H1 (cell line): ENCODE measurements at regions not wholly inside any gene's neighbourhood (a gene's known extent, or its start where the extent isn't known, plus 50 kb on each side); places are given as distances from the start of the nearest gene placed in this dataset.

Source experiments
- CTCF ChIA-PET: fragments of 300-600 bp; sonication (Branson Sonifier 250); formaldehyde crosslinking; loops from one replicate; lab custom pipeline; 2021; ENCODE audit not compliant: partially characterized antibody; lab: Charles Lee
- POLR2A ChIA-PET: fragments of 300-600 bp; sonication (Branson Sonifier 250); formaldehyde crosslinking; loops from one replicate; lab custom pipeline; 2021; ENCODE audit warnings: inconsistent platforms; ENCODE audit not compliant: partially characterized antibody; lab: Charles Lee
- DNase-seq, 2 experiments: peaks; one replicate each; pipeline versions ENCODE4 v3.0.0 to v3.0.0-alpha.2; 2010 to 2022; ENCODE audit warnings: low spot score in 2 of 2, low read depth in 1 of 2, mixed read lengths in 1 of 2
- FAIRE-seq: peaks from 2 replicates; lab custom pipeline; 2011; peaks lifted over from hg19 to GRCh38; lab: Jason Lieb, UNC
- H2AFZ ChIP-seq: 2 replicates; pipeline ENCODE4 v1.8.1; 2012; ENCODE audit warnings: low read length, inconsistent platforms
- H2AK5ac ChIP-seq: 2 replicates; pipeline ENCODE4 v1.6.1; 2013; ENCODE audit warnings: low read depth, low read length
- H2BK120ac ChIP-seq: replicated peaks from 2 replicates; pipeline ENCODE3; 2013; ENCODE audit warnings: low read depth, low read length, inconsistent platforms
- H2BK12ac ChIP-seq: 2 replicates; pipeline ENCODE4 v1.6.1; 2013; ENCODE audit warnings: low read depth, low read length
- H2BK15ac ChIP-seq: 2 replicates; pipeline ENCODE4 v1.6.1; 2013; ENCODE audit warnings: low read length
- H2BK20ac ChIP-seq: 2 replicates; pipeline ENCODE4 v1.6.1; 2013; ENCODE audit warnings: low read length
- H2BK5ac ChIP-seq: 2 replicates; pipeline ENCODE4 v1.6.1; 2013; ENCODE audit warnings: low read depth, low read length
- H3K14ac ChIP-seq: 2 replicates; pipeline ENCODE4 v1.6.1; 2013; ENCODE audit warnings: inconsistent platforms; ENCODE audit not compliant: insufficient read length
- H3K18ac ChIP-seq: 2 replicates; pipeline ENCODE4 v1.6.1; 2013; ENCODE audit warnings: low read length; ENCODE audit errors: extremely low read depth
- H3K23ac ChIP-seq: 2 replicates; pipeline ENCODE4 v1.6.1; 2013; ENCODE audit warnings: inconsistent platforms; ENCODE audit not compliant: insufficient read length
- H3K23me2 ChIP-seq: 2 replicates; pipeline ENCODE4 v1.6.1; 2013; ENCODE audit warnings: low read depth, low read length
- H3K27ac ChIP-seq: 2 replicates; pipeline ENCODE4 v1.6.1; 2011; ENCODE audit warnings: low read depth, low read length, inconsistent platforms
- H3K27me3 ChIP-seq, 4 experiments: replicated peaks in 1 of 4; 1 replicate in 1 of 4; 2 replicates in 3 of 4; pipeline versions ENCODE4 v1.6.1 to v1.8.1; 2011 to 2013; ENCODE audit warnings: low read length in 3 of 4, mild to moderate bottlenecking in 3 of 4, inconsistent platforms in 2 of 4, mixed read lengths in 2 of 4, moderate library complexity in 1 of 4; ENCODE audit not compliant: control insufficient read depth in 3 of 4, insufficient read depth in 3 of 4; ENCODE audit errors: extremely low read depth in 1 of 4
- H3K36me3 ChIP-seq, 4 experiments: 2 replicates each; pipeline versions ENCODE4 v1.6.1 to v1.8.1; 2011 to 2013; ENCODE audit warnings: mild to moderate bottlenecking in 4 of 4, low read length in 3 of 4, moderate library complexity in 2 of 4, control low read depth in 1 of 4, inconsistent platforms in 1 of 4; ENCODE audit not compliant: insufficient read depth in 4 of 4, control insufficient read depth in 2 of 4
- H3K4ac ChIP-seq: replicated peaks from 2 replicates; pipeline ENCODE3; 2013; ENCODE audit warnings: low read length, low read depth, mixed read lengths, inconsistent platforms; ENCODE audit not compliant: insufficient read length
- H3K4me1 ChIP-seq, 4 experiments: replicated peaks in 1 of 4; 1 replicate in 1 of 4; 2 replicates in 3 of 4; pipeline versions ENCODE4 v1.6.1 to v1.8.1; 2011 to 2013; ENCODE audit warnings: low read length in 3 of 4, inconsistent platforms in 2 of 4, mixed read lengths in 1 of 4; ENCODE audit not compliant: insufficient read depth in 4 of 4, control insufficient read depth in 3 of 4
- H3K4me2 ChIP-seq, 2 experiments: 2 replicates each; pipeline versions ENCODE4 v1.6.1 to v1.8.1; 2011 to 2013; ENCODE audit warnings: low read depth in 2 of 2, low read length in 2 of 2, control low read depth in 1 of 2, inconsistent platforms in 1 of 2, mild to moderate bottlenecking in 1 of 2; ENCODE audit not compliant: insufficient read depth in 1 of 2
- H3K4me3 ChIP-seq, 4 experiments: fragments of 200-600, 300-600 bp in 1 of 4; sonication (generic), shearing (Covaris generic), sonication (Bioruptor Twin) in 1 of 4; 2 replicates each; pipeline versions ENCODE4 v1.5.1 to v1.8.1; 2011 to 2016; ENCODE audit warnings: low read length in 4 of 4, low read depth in 3 of 4, control low read depth in 2 of 4, inconsistent platforms in 2 of 4, mild to moderate bottlenecking in 2 of 4, mixed read lengths in 1 of 4, moderate library complexity in 1 of 4; ENCODE audit not compliant: insufficient read depth in 2 of 4; ENCODE audit errors: extremely low read depth in 1 of 4
- H3K56ac ChIP-seq: replicated peaks from 2 replicates; pipeline ENCODE3; 2013; ENCODE audit warnings: low read depth, mild to moderate bottlenecking, mixed read lengths, low read length, inconsistent platforms; ENCODE audit not compliant: insufficient read length
- H3K79me1 ChIP-seq: 2 replicates; pipeline ENCODE4 v1.6.1; 2013; ENCODE audit warnings: low read depth, low read length, control low read depth
- H3K79me2 ChIP-seq, 2 experiments: 2 replicates each; pipeline versions ENCODE4 v1.6.1 to v1.8.1; 2012 to 2013; ENCODE audit warnings: low read length in 2 of 2, mild to moderate bottlenecking in 2 of 2, inconsistent platforms in 1 of 2; ENCODE audit not compliant: insufficient read depth in 2 of 2, control insufficient read depth in 1 of 2
- H3K9ac ChIP-seq, 4 experiments: replicated peaks in 1 of 4; 1 replicate in 1 of 4; 2 replicates in 3 of 4; pipeline versions ENCODE4 v1.6.1 to v1.8.1; 2011 to 2013; ENCODE audit warnings: low read depth in 3 of 4, low read length in 3 of 4, control low read depth in 2 of 4, mild to moderate bottlenecking in 2 of 4, moderate library complexity in 2 of 4, inconsistent platforms in 1 of 4; ENCODE audit errors: extremely low read depth in 1 of 4
- H3K9me3 ChIP-seq, 2 experiments: 2 replicates each; pipeline versions ENCODE4 v1.6.1 to v1.8.1; 2012 to 2013; ENCODE audit warnings: mild to moderate bottlenecking in 2 of 2, moderate library complexity in 2 of 2, control low read depth in 1 of 2, inconsistent platforms in 1 of 2, low read depth in 1 of 2, low read length in 1 of 2, mixed read lengths in 1 of 2; ENCODE audit not compliant: insufficient read depth in 2 of 2
- H4K20me1 ChIP-seq, 2 experiments: replicated peaks in 1 of 2; 2 replicates each; pipeline versions ENCODE3 to v1.8.1; 2011 to 2013; ENCODE audit warnings: inconsistent platforms in 2 of 2, low read length in 2 of 2, mild to moderate bottlenecking in 1 of 2; ENCODE audit not compliant: insufficient read depth in 2 of 2, control insufficient read depth in 1 of 2
- H4K5ac ChIP-seq: 2 replicates; pipeline ENCODE4 v1.6.1; 2013; ENCODE audit warnings: low read length, low read depth, mixed read lengths, inconsistent platforms; ENCODE audit not compliant: insufficient read length
- H4K8ac ChIP-seq: 2 replicates; pipeline ENCODE4 v1.8.0; 2013; ENCODE audit warnings: mild to moderate bottlenecking, moderate library complexity, low read length, inconsistent platforms; ENCODE audit not compliant: insufficient read depth; ENCODE audit errors: extremely low read depth
- H4K91ac ChIP-seq: replicated peaks from 2 replicates; pipeline ENCODE3; 2013; ENCODE audit warnings: low read length, mixed read lengths, inconsistent platforms; ENCODE audit not compliant: insufficient read length
- CHD1 ChIP-seq: IDR thresholded peaks from 2 replicates; pipeline ENCODE4 v1.6.1; 2012; ENCODE audit warnings: low read depth, low read length, improper control_type of control experiment
- JUN ChIP-seq: IDR thresholded peaks from 2 replicates; pipeline ENCODE4 v1.6.1; 2011; ENCODE audit warnings: low read depth, mild to moderate bottlenecking, improper control_type of control experiment, low read length
- PHF8 ChIP-seq: fragments of 200-600 bp; sonication (generic); conservative IDR thresholded peaks from 2 replicates; pipeline ENCODE4 v1.7.1; 2012; ENCODE audit warnings: low read depth, mild to moderate bottlenecking, inconsistent platforms, low read length, moderate library complexity
- POU5F1 ChIP-seq: IDR thresholded peaks from 2 replicates; pipeline ENCODE4 v1.6.1; 2011; ENCODE audit warnings: low read depth, mild to moderate bottlenecking, low read length, moderate library complexity
- RBBP5 ChIP-seq: IDR thresholded peaks from 2 replicates; pipeline ENCODE4 v1.7.1; 2012; ENCODE audit warnings: low read depth, mild to moderate bottlenecking, inconsistent platforms, low read length, moderate library complexity, borderline replicate concordance
- RNF2 ChIP-seq: fragments of 200-900, 300-1000 bp; sonication (generic); IDR thresholded peaks from 2 replicates; pipeline ENCODE4 v1.7.1; 2016; ENCODE audit warnings: borderline replicate concordance, low read depth, mild to moderate bottlenecking, antibody characterized with exemption, low read length; ENCODE audit not compliant: poor library complexity, severe bottlenecking; ENCODE audit errors: missing control alignments
- SP4 ChIP-seq: IDR thresholded peaks from 2 replicates; pipeline ENCODE4 v1.6.1; 2012; ENCODE audit warnings: low read length, inconsistent platforms
- SRF ChIP-seq: IDR thresholded peaks from 2 replicates; pipeline ENCODE4 v1.6.1; 2011; ENCODE audit warnings: mild to moderate bottlenecking, low read depth, low read length, moderate library complexity
- TAF7 ChIP-seq: optimal IDR thresholded peaks from 2 replicates; pipeline ENCODE3; 2011; ENCODE audit warnings: low read depth, mild to moderate bottlenecking, inconsistent platforms, low read length, moderate library complexity, borderline replicate concordance
- WGBS, 2 experiments: shearing (Covaris generic) in 1 of 2; methylation state at CpG; one replicate each; pipeline versions ENCODE4 v1.1.6 to v1.1.7; 2013 to 2015; ENCODE audit warnings: low lambda C conversion rate in 2 of 2, mixed read lengths in 2 of 2, inconsistent platforms in 1 of 2, low coverage in 1 of 2, missing lambda C conversion rate in 1 of 2; ENCODE audit not compliant: insufficient replicate concordance in 2 of 2, insufficient coverage in 1 of 2, insufficient read length in 1 of 2; ENCODE audit errors: extremely low coverage in 1 of 2, missing lambda C conversion rate in 1 of 2; 5-methylcytosine and 5-hydroxymethylcytosine counted together
- TF ChIP-seq, protein P1 (sequence below), 3 experiments: IDR thresholded peaks; 1 replicate in 2 of 3; 2 replicates in 1 of 3; pipeline versions ENCODE4 v1.5.1 to v1.6.1; 2011; ENCODE audit warnings: low read length in 3 of 3, mild to moderate bottlenecking in 3 of 3, inconsistent platforms in 2 of 3, low read depth in 1 of 3, moderate library complexity in 1 of 3; ENCODE audit not compliant: insufficient read depth in 1 of 3; ENCODE audit errors: control extremely low read depth in 1 of 3
- TF ChIP-seq, protein P2 (sequence below): IDR thresholded peaks from 2 replicates; pipeline ENCODE4 v1.6.1; 2011; ENCODE audit warnings: low read length, improper control_type of control experiment

GRCh38 chr21:27562303-27562702 lies 595.4 kb upstream of the ADAMTS5 start:
- FAIRE-seq (no peak), DNase-seq (no peak)
- H3K4me1 ChIP-seq = no peaks in the 10 kb centered on the region
- no peak overlapping the region for H3K23ac ChIP-seq
- no peaks in the 10 kb centered on the region; the same call in 1 of the 2 replicates for H3K23me2 ChIP-seq
- no peak overlapping the region for H3K9ac ChIP-seq
- no peak overlapping the region for H3K4ac ChIP-seq
- no peak overlapping the region for H2BK12ac ChIP-seq
- H4K91ac ChIP-seq = no peak overlapping the region
- H3K79me2 ChIP-seq = no peaks in the 10 kb centered on the region
- H4K5ac ChIP-seq = no peak overlapping the region
- POLR2A ChIA-PET = no interaction called here
- H2BK15ac ChIP-seq = no peak overlapping the region
- H3K9me3 ChIP-seq = no peaks in the 10 kb centered on the region
- WGBS, 2 experiments = 96% methylated on average over 6 of the region's 6 CpGs; no CpG with 5 or more reads in 1 of the 2 experiments
- H3K27me3 ChIP-seq = no peaks in the 10 kb centered on the region
- no peak overlapping the region for H2BK5ac ChIP-seq
- H2AFZ ChIP-seq = no peak overlapping the region
- no peak overlapping the region for H3K4me2 ChIP-seq
- H2BK20ac ChIP-seq = no peak overlapping the region
- no peak overlapping the region for H2AK5ac ChIP-seq
- no peak overlapping the region for H3K27ac ChIP-seq
- H3K18ac ChIP-seq = no peak overlapping the region
- H3K4me3 ChIP-seq = no peak overlapping the region
- H3K36me3 ChIP-seq = no peaks in the 10 kb centered on the region
- H4K8ac ChIP-seq = no peak overlapping the region
- no peaks in the 10 kb centered on the region for H3K79me1 ChIP-seq
- no peaks in the 10 kb centered on the region for H4K20me1 ChIP-seq
- no peak overlapping the region for H3K56ac ChIP-seq
- no peak overlapping the region for H3K14ac ChIP-seq
- CTCF ChIA-PET = no interaction called here
- H2BK120ac ChIP-seq = peak overlapping the region; percentile 43
- no peak for TF ChIP-seq PHF8
- no peak for TF ChIP-seq POU5F1
- no peak for TF ChIP-seq SP4
- TF ChIP-seq, protein P1, sequence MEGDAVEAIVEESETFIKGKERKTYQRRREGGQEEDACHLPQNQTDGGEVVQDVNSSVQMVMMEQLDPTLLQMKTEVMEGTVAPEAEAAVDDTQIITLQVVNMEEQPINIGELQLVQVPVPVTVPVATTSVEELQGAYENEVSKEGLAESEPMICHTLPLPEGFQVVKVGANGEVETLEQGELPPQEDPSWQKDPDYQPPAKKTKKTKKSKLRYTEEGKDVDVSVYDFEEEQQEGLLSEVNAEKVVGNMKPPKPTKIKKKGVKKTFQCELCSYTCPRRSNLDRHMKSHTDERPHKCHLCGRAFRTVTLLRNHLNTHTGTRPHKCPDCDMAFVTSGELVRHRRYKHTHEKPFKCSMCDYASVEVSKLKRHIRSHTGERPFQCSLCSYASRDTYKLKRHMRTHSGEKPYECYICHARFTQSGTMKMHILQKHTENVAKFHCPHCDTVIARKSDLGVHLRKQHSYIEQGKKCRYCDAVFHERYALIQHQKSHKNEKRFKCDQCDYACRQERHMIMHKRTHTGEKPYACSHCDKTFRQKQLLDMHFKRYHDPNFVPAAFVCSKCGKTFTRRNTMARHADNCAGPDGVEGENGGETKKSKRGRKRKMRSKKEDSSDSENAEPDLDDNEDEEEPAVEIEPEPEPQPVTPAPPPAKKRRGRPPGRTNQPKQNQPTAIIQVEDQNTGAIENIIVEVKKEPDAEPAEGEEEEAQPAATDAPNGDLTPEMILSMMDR (IDR thresholded peaks at IDR 0.05; ENCODE audit: control extremely low read depth in 1 of 3, insufficient read depth in 1 of 3, low read depth in 1 of 3, low read length in 3 of 3) = no peak
- TF ChIP-seq CHD1 = no peak
- no peak for TF ChIP-seq TAF7
- no peak for TF ChIP-seq RBBP5
- no peak for TF ChIP-seq SRF
- no peak for TF ChIP-seq JUN
- no peak for TF ChIP-seq RNF2
- TF ChIP-seq, protein P2, sequence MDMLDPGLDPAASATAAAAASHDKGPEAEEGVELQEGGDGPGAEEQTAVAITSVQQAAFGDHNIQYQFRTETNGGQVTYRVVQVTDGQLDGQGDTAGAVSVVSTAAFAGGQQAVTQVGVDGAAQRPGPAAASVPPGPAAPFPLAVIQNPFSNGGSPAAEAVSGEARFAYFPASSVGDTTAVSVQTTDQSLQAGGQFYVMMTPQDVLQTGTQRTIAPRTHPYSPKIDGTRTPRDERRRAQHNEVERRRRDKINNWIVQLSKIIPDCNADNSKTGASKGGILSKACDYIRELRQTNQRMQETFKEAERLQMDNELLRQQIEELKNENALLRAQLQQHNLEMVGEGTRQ = no peak
